Caco-2 (cell line): ENCODE measurements at regions not wholly inside any gene's neighbourhood (a gene's known extent, or its start where the extent isn't known, plus 50 kb on each side); places are given as distances from the start of the nearest gene placed in this dataset.

Experiments
- BruUV-seq: library from RNA; stranded (reverse); fragments of 400-500 nt; replicated peaks from 2 replicates; lab custom pipeline; 2021; lab: Mats Ljungman, UMichigan
- CTCF ChIA-PET: fragments of 300-600 bp; sonication (Branson Sonifier 250); formaldehyde crosslinking; loops from one replicate; lab custom pipeline; 2022; ENCODE audit warnings: antibody characterized with exemption; lab: Charles Lee
- POLR2A ChIA-PET: fragments of 300-600 bp; sonication (Branson Sonifier 250); formaldehyde crosslinking; loops from one replicate; lab custom pipeline; 2022; ENCODE audit warnings: antibody characterized with exemption; lab: Charles Lee
- DNase-seq, 2 experiments: peaks; one replicate each; pipeline versions ENCODE4 v3.0.0 to v3.0.0-alpha.2; 2020 to 2022
- H3K27me3 ChIP-seq: replicated peaks from 2 replicates; pipeline ENCODE4 v1.6.0; 2011; ENCODE audit warnings: low read length; ENCODE audit not compliant: control insufficient read depth, insufficient read depth
- H3K36me3 ChIP-seq: 2 replicates; pipeline ENCODE4 v1.5.1; 2011; ENCODE audit warnings: low read length; ENCODE audit not compliant: control insufficient read depth, insufficient read depth
- H3K4me1 ChIP-seq: fragments of 250-450 bp; sonication (Bioruptor Pico); 2 replicates; pipeline ENCODE4 v1.5.1; 2020; ENCODE audit warnings: mild to moderate bottlenecking
- H3K4me3 ChIP-seq: 2 replicates; pipeline ENCODE4 v1.5.1; 2011; ENCODE audit warnings: low read depth, mild to moderate bottlenecking, control low read depth, low read length
- H3K9me3 ChIP-seq: fragments of 250-450 bp; sonication (Bioruptor Pico); 2 replicates; pipeline ENCODE4 v1.5.1; 2020; ENCODE audit warnings: mild to moderate bottlenecking, moderate library complexity
- H3K27ac Mint-ChIP-seq: one replicate; pipeline ENCODE4 v1.8.0; 2022; ENCODE audit warnings: mixed read lengths; ENCODE audit not compliant: unreplicated experiment
- H3K27me3 Mint-ChIP-seq: one replicate; pipeline ENCODE4 v1.8.0; 2022; ENCODE audit warnings: mixed read lengths; ENCODE audit not compliant: insufficient read depth, unreplicated experiment
- H3K36me3 Mint-ChIP-seq: one replicate; pipeline ENCODE4 v1.8.0; 2022; ENCODE audit warnings: mild to moderate bottlenecking, mixed read lengths; ENCODE audit not compliant: insufficient read depth, unreplicated experiment
- H3K4me1 Mint-ChIP-seq: one replicate; pipeline ENCODE4 v1.8.0; 2022; ENCODE audit warnings: low read depth, mixed read lengths; ENCODE audit not compliant: unreplicated experiment
- H3K4me3 Mint-ChIP-seq: one replicate; pipeline ENCODE4 v1.8.0; 2022; ENCODE audit warnings: mild to moderate bottlenecking, moderate library complexity, mixed read lengths; ENCODE audit not compliant: unreplicated experiment
- H3K9me3 Mint-ChIP-seq: one replicate; pipeline ENCODE4 v1.8.0; 2022; ENCODE audit warnings: mixed read lengths; ENCODE audit not compliant: unreplicated experiment
- CTCF ChIP-seq, 2 experiments: fragments of 200-600 bp in 1 of 2; IDR thresholded peaks; 1 replicate in 1 of 2; 2 replicates in 1 of 2; pipeline versions ENCODE4 v1.5.1 to v1.8.0; 2011 to 2022; ENCODE audit warnings: antibody characterized with exemption in 1 of 2, control low read depth in 1 of 2, inconsistent platforms in 1 of 2, low read depth in 1 of 2, low read length in 1 of 2, mild to moderate bottlenecking in 1 of 2, moderate library complexity in 1 of 2; ENCODE audit not compliant: insufficient read depth in 1 of 2, severe bottlenecking in 1 of 2, unreplicated experiment in 1 of 2
- intact Hi-C: fragments of 100-400 bp; cut with micrococcal nuclease; formaldehyde crosslinking; loops from one replicate; pipeline ENCODE4 v1.10.0; 2022; ENCODE audit not compliant: unreplicated experiment

- Mint-ChIP-seq H3K9me3 (no peaks in the 10 kb centered on the region), H3K4me1 (no peaks in the 10 kb centered on the region), H3K27ac (no peak overlapping the region), H3K36me3 (no peaks in the 10 kb centered on the region), H3K4me3 (no peak overlapping the region), H3K27me3 (peaks cover 14% of the 10 kb centered on the region)
- no peaks in the 10 kb centered on the region for H3K36me3 ChIP-seq
- no TSS peak for BruUV-seq
- H3K9me3 ChIP-seq: no peaks in the 10 kb centered on the region
- no peak overlapping the region for H3K4me3 ChIP-seq
- H3K27me3 ChIP-seq: no peaks in the 10 kb centered on the region
- CTCF ChIA-PET: no interaction called here
- no peak for DNase-seq
- no peaks in the 10 kb centered on the region for H3K4me1 ChIP-seq
- POLR2A ChIA-PET: no interaction called here
- intact Hi-C loops: no loop called here
- no peak for TF ChIP-seq CTCF (IDR thresholded peaks at IDR 0.05; ENCODE audit: insufficient read depth in 1 of 2, low read depth in 1 of 2, low read length in 1 of 2, severe bottlenecking in 1 of 2, unreplicated experiment in 1 of 2)
Measured at GRCh38 chr10:128497660-128498377, 371.6 kb upstream of the MKI67 start.

- POLR2A ChIA-PET: interaction anchor here (0.7 kb wide), 1 partner anchor 206 kb away, joined by 3 read pairs; no protein-coding TSS in a partner anchor
- Mint-ChIP-seq H3K4me3 (no peak overlapping the region), H3K27ac (no peak overlapping the region), H3K27me3 (peaks cover 14% of the 10 kb centered on the region), H3K36me3 (no peaks in the 10 kb centered on the region), H3K9me3 (no peaks in the 10 kb centered on the region), H3K4me1 (no peaks in the 10 kb centered on the region)
- no peak for TF ChIP-seq CTCF (IDR thresholded peaks at IDR 0.05; ENCODE audit: insufficient read depth in 1 of 2, low read depth in 1 of 2, low read length in 1 of 2, severe bottlenecking in 1 of 2, unreplicated experiment in 1 of 2)
- H3K4me1 ChIP-seq: no peaks in the 10 kb centered on the region
- no peaks in the 10 kb centered on the region for H3K36me3 ChIP-seq
- H3K9me3 ChIP-seq: no peaks in the 10 kb centered on the region
- H3K4me3 ChIP-seq: no peak overlapping the region
- BruUV-seq: no TSS peak
- no peaks in the 10 kb centered on the region for H3K27me3 ChIP-seq
- no peak for DNase-seq
- CTCF ChIA-PET: no interaction called here
- intact Hi-C loops: no loop called here
Measured at GRCh38 chr10:128498378-128498730, 372.1 kb upstream of the MKI67 start.

- intact Hi-C loops: no loop called here
- no peaks in the 10 kb centered on the region for H3K4me1 ChIP-seq
- peaks cover 14% of the 10 kb centered on the region for H3K27me3 Mint-ChIP-seq
- H3K9me3 Mint-ChIP-seq: no peaks in the 10 kb centered on the region
- H3K9me3 ChIP-seq: no peaks in the 10 kb centered on the region
- H3K4me3 Mint-ChIP-seq: no peak overlapping the region
- H3K36me3 ChIP-seq: no peaks in the 10 kb centered on the region
- H3K27ac Mint-ChIP-seq: no peak overlapping the region
- no peaks in the 10 kb centered on the region for H3K4me1 Mint-ChIP-seq
- no peak overlapping the region for H3K4me3 ChIP-seq
- no peak for DNase-seq
- TF ChIP-seq CTCF (IDR thresholded peaks at IDR 0.05; ENCODE audit: insufficient read depth in 1 of 2, low read depth in 1 of 2, low read length in 1 of 2, severe bottlenecking in 1 of 2, unreplicated experiment in 1 of 2): no peak
- CTCF ChIA-PET: no interaction called here
- POLR2A ChIA-PET: interaction anchor here (0.7 kb wide), 1 partner anchor 207 kb away, joined by 3 read pairs; no protein-coding TSS in a partner anchor
- H3K36me3 Mint-ChIP-seq: no peaks in the 10 kb centered on the region
- no peaks in the 10 kb centered on the region for H3K27me3 ChIP-seq
- BruUV-seq: no TSS peak
Measured at GRCh38 chr10:128498746-128499145, 372.5 kb upstream of the MKI67 start.
